Right hindlimb (tissue), 1 donor: ENCODE measurements at regions not wholly inside any gene's neighbourhood (a gene's known extent, or its start where the extent isn't known, plus 50 kb on each side); places are given as distances from the start of the nearest gene placed in this dataset.
"Not testable (repeated sequence)": the region's sequence is repeated elsewhere in the genome, so short reads cannot be mapped to it uniquely, and the experiment has no call there.

Experiments
- DNase-seq: peaks from one replicate; pipeline ENCODE4 v3.0.0-alpha.2; 2018

DNA sequence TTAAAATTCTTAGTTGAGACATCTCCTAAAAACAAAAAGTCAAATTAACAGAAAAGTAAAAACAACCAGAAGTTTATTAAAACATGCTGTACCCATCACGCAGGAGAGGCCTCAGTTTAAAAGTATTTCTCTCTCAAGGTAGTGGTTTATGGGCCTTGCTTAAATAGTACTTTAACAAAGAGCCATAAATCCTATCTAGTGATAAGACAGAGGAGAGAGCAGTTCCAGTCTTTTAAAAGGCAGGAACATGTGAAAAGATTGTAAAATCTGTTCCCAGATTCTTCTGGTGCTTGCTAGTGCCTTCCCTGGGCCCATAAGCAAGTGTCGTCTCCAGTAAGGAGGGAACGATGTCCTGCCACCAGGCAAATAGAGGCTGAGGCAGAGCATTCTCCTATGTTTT, 476.3 kb upstream of the ADGRL3 start:
- DNase-seq: no peak

DNA sequence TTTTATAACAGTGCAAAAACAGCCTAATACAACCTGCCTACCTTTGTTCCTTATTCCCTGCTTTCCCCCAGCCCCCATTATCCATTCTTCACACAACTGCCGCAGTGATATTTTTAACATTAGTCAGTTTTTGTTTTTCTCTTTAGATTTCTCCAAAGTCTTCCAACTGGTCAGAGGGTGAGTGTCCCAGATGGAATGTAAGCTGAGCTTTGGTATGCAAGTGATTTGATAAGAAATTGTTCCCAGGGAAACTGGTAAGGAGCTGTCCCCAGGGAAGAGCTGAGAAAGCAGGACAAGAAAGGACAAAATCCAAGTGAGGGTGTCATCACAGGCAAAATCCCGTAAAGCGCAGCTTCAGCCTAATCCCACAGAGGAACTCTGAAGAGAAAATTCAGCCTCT, 475.5 kb upstream of the ADGRL3 start:
- DNase-seq: no peak

DNA sequence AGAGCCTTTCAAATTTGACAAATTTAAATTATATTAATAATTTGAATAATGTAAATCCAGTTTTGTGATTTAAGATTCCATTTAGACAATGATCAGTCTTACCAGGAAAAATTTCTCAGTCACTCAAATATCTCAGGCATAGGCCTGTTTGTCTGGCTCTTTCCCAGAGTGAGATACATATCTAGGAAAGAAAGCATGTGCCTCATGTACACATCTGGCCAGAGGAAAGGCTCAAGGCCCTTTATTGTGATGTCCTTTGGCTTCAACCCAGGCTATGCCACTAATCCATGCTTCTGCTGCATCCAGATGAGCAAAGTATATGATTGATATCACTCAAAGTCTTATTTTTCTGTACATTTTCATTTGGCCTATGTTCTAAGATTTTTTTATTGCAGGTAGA, 473.3 kb upstream of the ADGRL3 start:
- DNase-seq: no peak

DNA sequence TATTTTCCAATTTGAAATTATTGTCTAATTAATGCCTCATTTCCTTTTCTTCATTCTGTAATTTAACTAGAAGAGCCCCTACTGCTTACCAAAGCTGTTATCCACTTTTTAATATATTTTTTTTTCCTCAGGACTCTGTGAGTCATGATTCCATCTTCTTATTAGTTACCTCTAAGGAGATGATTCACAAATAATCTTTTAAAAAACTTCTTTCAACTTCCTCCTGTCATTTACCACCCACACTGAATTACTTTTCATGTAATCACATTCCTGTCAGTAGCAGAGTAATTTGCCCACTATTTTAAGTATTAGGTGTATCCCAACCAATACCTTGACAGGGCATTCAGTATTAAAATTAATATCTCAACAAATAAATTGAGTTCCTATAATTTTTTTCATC, 470.9 kb upstream of the ADGRL3 start:
- DNase-seq: no peak

DNA sequence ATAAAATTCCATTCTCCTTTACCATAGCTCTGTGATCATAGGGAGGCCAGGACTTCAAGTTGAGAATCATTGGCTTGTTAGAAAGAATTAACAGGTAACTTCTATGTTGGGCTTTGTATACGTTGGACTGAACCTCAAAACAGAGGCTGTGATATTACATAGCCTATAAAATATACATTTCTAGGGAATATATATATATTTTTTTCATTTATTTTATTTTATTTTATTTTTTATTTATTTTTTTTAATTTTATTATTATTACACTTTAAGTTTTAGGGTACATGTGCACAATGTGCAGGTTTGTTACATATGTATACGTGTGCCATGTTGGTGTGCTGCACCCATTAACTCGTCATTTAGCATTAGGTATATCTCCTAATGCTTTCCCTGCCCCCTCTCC, 470.4 kb upstream of the ADGRL3 start:
- DNase-seq: not testable (repeated sequence)

DNA sequence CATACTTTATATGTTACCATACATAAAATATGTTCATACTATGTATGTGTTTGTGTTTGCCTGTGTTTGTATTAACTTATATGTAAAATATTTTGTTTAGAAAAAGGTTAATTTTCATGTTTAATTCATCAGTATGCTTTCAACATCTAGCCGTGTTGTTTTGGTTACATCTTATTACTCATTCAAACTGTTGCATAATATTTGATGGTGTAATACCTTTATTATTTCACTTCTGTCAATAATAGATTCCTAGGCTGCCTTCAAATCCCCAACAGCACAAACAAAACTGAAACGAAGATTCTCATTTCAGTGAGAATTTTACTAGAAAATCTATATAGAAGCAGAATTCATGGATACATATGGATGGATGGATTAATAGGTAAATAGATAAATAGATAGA, 462.3 kb upstream of the ADGRL3 start:
- no peak for DNase-seq

DNA sequence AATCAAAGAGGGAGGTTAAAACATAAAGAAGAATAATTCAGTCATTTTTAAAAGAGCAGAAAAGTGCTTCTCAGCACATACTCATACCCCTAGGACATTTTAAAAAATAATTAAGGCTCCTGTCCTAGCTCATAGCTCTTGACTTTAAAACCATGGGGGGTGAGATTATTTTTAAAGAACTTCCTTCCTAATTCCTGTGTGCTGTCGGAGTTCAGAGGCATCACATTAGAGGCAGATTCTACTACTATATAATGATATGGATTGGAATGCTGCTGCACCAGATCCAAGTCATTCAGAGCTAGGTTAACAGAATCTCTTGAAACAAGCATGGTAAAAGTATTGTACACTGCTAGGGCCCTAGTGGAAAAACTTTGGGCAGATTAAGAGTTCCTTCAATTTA, 456.5 kb upstream of the ADGRL3 start:
- no peak for DNase-seq

DNA sequence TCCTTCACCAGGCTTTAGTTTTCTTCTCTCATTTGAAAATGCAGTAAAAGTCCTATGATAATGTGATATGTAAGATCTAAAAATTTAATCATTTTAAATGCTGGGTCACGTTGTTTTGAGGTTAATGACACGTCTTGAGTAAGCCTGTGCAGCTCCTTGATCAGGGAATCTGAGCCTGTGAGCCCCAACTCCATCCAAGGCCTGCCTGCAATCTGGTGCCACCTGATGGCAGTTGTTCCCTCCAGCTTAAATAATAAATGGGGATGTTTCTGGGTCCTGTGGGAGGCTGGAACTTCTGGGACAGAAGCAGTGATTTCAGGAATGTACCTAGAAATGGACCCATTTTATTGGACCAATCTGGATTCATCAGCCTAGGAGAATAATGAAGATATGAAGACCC, 455.4 kb upstream of the ADGRL3 start:
- DNase-seq: no peak

DNA sequence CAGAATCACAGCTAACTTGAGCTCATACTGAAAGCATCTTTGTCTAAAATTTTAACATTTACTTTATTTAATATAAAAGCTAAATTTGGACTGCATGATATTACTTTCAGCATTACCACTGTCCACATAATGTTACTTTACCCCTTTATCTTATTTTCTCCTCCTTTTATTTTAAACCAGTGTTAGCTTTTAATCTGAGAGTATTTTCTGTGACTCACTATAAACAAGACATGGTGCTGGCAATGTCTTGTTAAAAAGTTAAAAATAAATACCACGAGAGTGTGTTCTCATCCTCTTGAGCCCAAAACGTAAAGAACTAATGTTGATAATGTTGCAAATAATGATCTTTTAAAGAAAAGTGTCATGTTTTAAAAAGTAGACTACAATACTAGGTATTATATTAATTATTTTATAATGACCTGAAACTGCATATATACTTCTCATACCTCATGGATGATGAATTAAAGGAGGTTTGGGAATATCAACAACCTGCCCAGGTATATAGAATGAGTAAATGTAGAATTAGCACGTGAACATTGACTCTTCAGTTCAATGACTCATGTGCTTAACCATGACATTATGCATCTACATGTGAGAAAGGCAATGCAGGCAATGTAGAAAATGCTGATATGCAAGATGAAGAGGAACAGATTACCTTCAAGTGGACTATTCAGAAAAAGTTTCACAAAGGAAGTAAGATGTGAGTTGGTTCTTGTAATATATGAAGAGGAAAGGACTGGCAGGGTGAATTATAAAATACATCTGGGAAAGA, 454.1 kb upstream of the ADGRL3 start:
- DNase-seq: no peak

DNA sequence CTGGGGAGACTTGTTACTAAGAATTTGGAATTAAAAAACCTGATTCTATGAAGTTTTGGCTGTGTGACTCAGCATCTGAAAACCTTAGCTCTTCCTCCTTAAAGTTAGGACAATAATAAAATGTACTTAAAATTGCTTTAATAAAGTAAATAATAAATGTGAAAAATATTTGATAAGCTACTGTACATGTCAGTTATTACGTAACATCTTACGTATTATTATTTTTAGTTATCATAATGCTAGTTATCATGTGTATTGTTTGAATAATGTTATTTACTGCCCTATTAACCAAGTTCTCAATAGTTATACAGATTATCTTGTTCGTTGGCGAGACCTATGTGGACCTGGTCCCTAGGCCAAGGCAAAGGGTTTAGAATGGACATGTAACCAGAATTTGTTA, 449.2 kb upstream of the ADGRL3 start:
- DNase-seq: no peak

DNA sequence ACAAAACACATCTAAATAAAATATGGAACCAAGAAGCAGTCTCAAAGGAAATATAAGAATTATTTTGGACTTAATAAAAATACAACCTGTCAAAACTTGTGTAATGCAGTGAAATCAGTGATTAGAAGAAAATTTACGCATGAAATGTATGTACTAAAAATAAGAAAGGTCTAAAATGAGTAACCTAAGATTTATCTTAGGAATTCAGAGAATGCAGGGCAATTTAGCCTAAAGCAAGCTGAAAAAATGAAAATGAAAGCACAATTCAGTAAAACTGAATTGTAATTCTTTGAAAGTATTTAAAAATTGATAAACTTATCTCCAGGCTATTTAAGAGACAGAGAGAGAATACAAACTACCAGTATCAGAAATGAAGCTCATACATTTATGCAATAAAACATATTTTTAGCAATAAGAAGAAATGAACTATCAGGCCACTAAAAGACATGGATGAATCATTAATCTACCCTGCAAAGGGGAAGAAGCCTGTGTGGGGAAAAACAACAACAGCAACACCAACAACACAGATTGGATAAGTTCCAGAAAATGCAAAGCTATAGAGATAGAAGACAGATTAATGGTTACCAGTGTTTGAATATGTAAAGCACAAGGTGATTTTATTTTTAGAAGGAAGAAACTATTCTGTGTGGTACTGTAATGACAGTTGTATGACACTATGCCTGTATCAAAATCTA, 442.0 kb upstream of the ADGRL3 start:
- no peak for DNase-seq

DNA sequence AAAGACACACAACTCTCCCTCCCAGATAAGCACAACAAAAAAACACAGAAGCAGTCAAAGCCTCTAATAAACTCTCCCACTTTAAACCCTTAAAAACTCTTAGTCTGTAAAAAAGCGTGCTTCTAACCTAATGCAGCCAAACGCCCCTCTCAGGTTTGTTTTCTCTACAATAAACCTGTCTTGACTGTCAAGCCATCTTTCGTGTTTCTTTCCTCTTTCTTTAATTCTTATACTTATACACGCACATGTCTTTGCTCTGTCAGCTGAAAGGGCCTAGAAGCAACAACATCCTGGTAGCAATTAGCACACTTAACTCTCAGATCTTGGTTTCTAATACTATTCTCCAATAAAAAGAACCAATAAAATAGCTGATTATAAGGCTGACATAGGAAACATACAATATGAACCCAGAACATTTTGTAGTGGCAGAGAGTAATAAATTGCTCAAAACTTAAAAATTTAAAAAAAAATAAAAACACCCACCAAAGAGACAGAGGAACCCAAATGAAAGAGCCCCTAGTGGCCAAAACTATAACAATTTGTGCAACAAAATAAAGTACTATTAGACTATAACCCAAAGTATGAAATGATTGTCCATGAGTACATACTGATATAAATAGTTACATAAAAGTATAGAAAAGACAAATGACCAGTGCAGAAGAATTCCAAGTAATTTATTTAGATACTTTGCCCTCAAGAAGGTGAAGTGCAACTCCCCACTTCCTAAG, 440.4 kb upstream of the ADGRL3 start:
- DNase-seq: no peak

DNA sequence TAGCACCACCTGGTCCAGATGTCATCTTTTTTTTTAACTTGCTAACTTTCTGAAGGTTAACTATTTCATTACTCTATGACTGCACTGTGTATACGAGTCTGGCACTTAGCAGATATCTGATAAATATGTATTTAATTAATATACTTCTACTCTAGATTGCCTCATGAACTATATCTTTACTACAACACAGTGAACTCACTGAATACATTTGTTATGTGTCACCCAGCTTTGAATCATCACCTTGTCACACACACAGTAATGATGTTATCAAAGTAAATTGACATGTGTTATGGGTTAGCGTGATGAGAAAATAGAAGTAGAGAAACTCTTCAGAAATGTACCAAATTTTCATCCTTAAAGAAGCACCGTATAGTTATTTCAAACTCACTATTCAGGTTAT, 419.3 kb upstream of the ADGRL3 start:
- no peak for DNase-seq

DNA sequence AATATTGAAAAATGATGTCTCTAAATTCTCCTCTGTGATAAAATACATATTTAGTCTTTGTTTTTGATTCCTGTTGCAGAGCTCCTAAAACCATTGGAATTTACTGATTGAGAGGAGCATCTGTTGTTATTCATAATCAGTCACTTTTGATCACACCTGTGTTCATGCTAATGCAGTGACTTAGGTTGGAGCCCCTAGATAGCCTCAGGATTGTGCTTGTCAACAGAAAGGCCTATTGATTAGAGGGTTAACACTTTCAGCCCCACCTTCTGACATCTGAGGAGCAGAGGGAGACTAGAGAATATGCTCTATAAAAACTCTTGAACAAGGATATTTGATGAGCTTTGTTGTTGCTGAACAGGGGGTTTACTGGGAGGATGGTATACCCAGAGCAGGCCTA, 409.5 kb upstream of the ADGRL3 start:
- no peak for DNase-seq

DNA sequence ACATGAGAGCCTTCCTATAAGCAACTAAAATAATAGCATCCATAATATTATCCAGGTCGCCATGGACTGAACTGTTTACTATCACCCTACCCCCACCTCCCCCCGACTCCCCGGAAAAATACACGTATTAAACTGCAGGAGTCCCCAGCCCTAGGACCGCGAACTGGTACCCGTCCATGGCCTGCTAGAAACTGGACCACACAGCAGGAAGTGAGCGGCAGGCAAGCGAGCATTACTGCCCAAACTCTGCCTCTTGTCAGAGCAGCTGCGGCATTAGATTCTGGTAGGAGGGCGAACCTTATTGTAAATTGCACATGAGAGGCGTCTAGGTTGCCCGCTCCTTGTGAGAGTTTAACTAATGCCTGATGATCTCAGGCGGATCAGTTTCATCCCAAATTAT, 405.8 kb upstream of the ADGRL3 start:
- DNase-seq: no peak

DNA sequence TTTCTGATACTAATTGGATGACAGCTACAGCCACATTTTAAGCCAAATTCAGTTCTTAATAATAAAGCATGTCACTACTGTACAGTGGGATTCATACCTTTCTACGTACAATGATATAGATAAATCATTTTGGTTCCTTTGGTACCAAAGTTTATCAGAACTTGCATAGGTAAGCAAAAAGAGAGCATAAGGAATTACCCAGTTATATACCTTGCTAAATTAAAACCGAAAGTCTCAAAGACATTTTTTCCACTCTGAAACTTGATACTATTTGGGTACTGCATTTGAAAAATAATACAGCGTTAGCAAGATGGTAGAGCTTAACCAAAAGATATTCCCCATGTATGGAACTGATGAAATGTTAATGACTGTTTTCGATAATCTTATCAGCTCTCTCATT, 400.9 kb upstream of the ADGRL3 start:
- no peak for DNase-seq

DNA sequence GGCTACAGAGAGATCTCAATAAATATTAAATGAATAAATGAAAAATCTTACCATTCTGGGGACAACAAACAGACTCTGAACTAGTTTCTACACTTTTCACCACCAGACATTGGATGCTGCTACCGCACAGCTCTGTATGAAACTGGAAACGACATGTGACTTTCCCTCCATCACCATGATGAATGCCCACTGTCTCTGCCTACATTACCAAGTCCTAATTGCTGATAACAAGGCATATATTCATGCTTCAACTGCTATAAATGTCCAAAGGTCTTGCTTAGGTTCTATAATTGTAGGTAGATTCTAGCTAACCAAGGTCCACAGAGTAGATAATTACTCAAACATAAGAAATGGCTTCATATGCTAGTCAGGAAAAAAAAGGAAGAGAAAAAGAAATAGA, 399.4 kb upstream of the ADGRL3 start:
- no peak for DNase-seq

DNA sequence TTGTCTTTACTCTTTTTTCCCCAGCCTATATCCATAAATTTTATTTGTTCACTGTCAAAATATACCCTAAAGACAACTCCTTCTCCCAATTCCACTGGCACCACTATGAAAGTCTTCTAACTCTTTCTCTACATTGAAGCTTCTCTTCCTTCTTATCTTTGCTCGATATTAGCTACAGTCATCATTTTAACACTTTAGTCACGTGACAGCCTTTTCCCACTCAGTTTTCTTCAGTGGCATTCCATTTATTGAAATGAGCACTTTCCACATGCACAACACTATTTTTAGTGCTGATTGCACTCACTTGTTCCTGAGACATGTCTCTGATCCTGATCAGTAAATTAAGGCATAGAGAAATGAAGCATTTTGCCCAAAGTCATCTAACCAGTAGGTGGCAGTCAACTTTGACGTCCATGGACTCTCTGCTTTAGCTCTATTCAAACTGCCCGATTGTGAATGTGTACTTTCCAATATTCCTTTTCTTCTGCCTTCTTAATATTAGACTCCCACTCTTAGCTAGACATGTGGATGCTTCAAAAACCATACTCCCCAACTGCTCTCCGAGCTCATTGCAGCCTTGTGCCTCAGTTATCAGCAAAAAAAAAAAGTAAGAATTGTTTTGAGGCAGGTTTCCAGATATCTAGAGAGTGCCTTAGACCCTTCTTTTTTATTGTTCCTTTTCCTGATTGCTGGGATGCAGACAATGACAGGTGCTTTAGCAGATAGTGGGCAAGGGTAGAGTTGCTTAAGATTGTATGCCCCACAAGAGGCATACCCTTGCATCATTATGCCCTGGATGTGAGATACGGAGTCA, 394.4 kb upstream of the ADGRL3 start:
- DNase-seq: no peak

DNA sequence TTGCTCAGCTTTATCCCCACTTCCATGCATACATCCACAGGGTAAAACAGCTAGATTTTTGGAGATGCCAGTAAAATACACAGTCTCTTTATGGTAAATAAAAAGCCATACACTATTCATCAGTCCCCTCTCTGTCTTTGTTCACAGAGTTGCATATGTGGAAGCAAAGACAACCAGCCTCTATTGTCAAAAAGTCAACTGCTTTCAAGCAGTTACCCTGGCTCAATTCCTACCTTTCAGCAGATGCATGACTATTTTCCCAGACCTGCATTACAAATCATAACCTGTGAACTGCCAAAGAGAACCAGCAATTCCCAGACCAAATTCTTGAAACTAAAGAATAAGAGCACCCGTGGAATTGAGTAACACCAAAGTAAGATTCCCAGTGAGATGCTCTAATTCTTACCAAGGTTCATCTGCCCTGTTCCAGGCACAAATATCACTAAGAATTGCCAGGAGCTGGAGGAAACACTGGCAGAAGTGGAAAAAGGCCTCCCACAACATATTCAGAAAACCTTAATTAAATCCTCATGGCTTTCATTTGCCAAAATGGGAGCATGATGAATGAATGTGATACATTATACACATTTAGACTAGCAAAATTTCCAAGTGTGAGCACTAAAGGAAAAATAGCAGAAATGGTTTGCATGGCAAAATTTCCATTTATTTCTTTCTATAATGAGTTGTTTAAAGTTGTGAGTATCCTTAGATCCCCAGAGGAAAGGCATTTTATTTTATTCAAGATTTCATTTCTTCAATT, 391.2 kb upstream of the ADGRL3 start:
- peak; percentile 53 for DNase-seq

DNA sequence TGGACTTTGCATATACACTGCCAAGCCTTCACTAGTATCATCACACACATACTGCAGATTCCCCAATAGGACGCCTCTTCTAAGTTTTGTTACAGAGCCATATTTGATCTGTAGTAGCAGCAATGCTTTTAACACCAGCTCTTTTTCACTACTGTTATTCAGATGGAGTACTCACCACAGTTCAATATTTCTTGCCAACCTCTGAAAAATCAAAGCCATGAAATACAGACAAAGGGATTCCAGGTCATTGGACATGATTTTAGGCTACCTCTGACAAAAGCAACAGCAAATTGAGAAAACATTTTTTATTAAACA, 390.7 kb upstream of the ADGRL3 start:
- no peak for DNase-seq

DNA sequence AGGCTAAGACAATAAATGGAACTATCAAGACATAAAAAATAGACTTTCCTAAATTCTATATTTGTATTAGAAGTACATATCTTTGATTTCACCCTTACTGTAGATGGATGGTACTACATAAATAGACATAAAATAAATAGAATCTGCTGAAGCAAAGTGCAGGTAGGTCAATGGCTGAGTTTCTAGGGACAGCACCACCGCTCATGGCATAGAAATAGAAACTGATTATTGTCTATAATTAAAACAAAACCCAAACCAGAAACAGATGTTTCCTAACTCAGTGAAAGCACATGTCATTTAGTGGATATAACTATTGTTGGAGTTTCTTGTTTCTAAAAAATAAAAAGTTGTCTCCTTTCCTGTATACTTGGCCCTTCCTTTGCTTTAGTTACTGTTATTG, 387.3 kb upstream of the ADGRL3 start:
- no peak for DNase-seq

DNA sequence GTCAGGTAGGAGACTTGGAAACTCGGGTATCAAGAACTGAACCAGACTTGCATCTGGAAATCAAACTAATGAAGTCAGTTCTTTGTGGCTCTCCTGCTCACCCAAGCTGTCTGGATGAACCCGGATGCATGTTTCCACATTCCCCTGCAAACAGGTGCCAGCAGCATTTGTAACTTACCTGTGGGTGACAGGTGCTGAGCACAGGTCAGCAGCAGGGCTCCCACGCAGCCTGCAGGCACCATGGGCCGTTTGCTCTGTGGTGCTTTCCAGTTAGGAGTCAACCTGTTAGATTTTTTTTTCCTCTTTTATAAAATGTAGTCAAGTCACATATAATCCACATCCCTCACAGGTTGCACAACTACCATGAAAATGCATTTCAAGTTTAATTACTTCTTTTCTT, 385.6 kb upstream of the ADGRL3 start:
- DNase-seq: no peak

DNA sequence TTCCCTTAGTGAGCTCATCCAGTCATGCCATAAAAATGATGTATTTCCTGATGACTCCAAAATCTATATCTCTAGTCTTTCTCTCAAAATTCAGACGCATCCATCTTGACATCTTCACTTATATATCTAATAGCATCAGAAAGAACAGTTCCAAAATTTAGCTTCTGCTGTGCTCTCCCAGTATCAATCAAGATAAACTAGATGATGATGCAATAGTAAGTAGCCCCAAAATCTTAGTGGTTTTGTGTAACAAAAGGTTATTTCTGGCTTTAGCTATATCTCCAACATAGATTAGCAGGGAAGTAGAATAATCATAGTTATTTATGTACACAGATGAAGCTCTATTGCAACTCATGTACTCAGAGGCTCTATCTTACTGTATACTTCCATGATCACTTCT, 382.5 kb upstream of the ADGRL3 start:
- no peak for DNase-seq
